ENCODE measurements at regions not wholly inside any gene's neighbourhood (a gene's known extent, or its start where the extent isn't known, plus 50 kb on each side); places are given as distances from the start of the nearest gene placed in this dataset.
A peak's percentile ranks its signal among the peaks of the same experiment; 100 is the strongest.

- Histone ChIP-seq H3K4me1 (no peaks in the 10 kb centered on the region), H3K27me3 (no peaks in the 10 kb centered on the region), H3K4me3 (no peak overlapping the region), H3K9me3 (replicated peaks) (no peaks in the 10 kb centered on the region), H3K36me3 (no peaks in the 10 kb centered on the region), H3K27ac (no peak overlapping the region)
- no peak for DNase-seq
Observed at GRCh38 chr7:142698429-142698828, 50.8 kb upstream of the PRSS1 start.

GRCh38 chr7:142697270-142697669 is 52.0 kb upstream of the PRSS1 start:
- peaks cover 4% of the 10 kb centered on the region; the same call in 1 of the 2 replicates for H3K27me3 ChIP-seq
- no peak for DNase-seq
- H3K36me3 ChIP-seq = no peaks in the 10 kb centered on the region
- H3K9me3 ChIP-seq (replicated peaks) = no peaks in the 10 kb centered on the region; the same call in 1 of the 2 replicates
- H3K4me1 ChIP-seq = no peaks in the 10 kb centered on the region
- H3K4me3 ChIP-seq = no peak overlapping the region
- no peak overlapping the region for H3K27ac ChIP-seq

DNA sequence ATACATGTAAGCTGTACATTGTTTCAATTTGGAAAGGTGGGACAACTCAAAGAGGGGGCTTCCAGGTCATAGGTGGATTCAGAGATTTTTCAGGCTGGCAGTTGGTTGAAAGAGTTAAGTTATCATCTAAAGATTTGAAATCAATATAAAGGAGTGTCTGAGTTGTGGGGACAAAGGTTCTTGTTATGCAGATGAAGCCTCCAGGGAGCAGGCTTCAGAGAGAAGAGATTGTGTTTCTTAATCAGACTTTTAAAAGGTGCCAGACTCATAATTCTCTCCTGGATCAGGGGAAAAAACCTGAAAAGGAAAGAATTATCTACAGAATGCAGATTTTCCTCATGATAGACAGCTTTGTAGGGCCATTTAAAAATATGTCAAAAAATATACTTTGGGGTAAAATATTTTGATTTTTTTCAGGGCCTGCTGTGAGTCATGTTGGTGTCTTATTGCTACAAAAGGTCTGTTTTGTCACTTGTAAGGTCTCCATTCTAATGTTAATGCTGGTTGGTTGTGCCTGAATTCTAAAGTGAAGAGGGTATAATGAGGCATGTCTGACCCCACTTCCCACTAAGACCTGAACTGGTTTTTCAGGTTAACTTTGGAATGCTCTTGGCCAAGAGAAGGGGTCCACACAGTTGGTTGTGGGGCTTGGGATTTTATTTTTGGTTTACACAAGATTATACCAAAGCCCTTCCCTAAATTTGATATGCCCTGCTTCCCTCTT is 52.7 kb upstream of the PRSS1 start:
- Histone ChIP-seq H3K9me3 (replicated peaks) (no peaks in the 10 kb centered on the region; the same call in 1 of the 2 replicates), H3K27ac (no peak overlapping the region), H3K4me3 (no peak overlapping the region), H3K4me1 (no peaks in the 10 kb centered on the region), H3K27me3 (peaks cover 4% of the 10 kb centered on the region; the same call in 1 of the 2 replicates), H3K36me3 (no peaks in the 10 kb centered on the region)
- no peak for DNase-seq

DNA sequence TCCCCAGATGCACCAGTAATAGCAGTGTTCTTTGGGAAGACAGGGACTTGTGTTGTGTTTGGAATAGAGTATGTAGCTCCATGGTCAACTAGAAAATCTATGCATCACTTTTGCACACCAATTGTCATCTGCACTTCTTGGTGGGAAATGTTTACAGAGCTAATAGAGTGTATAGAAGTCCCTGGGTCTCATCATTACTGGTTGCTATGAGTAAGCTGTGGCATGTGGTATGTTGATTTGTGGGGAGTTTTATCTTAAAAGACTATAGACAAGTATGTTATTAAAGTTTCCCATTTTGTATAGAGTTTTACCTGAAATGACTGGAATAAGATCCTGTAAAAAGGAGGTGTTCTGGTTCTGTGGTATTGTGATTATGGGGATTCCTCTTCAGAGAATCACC is 55.4 kb upstream of the PRSS1 start:
- Histone ChIP-seq H3K4me1 (no peaks in the 10 kb centered on the region), H3K36me3 (no peaks in the 10 kb centered on the region), H3K4me3 (no peak overlapping the region), H3K27ac (no peak overlapping the region), H3K9me3 (replicated peaks) (no peaks in the 10 kb centered on the region; the same call in 1 of the 2 replicates), H3K27me3 (peaks cover 10% of the 10 kb centered on the region; the same call in 1 of the 2 replicates)
- no peak for DNase-seq

DNA sequence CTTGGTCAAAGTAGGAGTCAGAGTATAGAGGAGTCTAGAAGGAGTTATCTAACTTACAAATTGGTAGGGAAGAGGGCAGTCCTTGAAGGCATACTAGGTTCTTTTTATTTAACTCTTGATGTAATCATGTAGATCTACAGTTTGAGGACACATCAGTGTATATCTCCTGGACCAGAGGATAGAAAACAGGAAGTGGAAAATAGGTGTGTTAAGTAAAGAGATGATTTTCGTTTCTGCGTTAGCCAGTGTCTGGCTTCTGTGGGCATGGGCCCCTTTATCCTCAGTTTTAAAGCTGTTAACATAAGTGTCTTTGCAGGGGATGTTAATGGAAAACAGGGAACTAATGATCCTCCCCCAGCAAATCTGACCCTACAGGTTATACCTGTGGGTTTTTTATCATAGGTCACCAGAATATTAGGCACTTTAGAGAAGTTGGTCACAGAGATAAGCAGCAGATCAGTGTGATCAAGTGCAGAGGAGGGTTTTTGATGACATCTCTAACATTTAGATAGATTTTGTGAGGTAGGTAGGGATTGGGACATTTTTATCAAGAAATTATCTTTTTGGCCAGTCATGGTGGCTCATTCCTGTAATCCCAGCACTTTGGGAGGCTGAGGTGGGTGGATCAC is 58.6 kb upstream of the PRSS1 start:
- Histone ChIP-seq H3K27ac (no peak overlapping the region), H3K27me3 (peaks cover 10% of the 10 kb centered on the region; the same call in 1 of the 2 replicates), H3K9me3 (replicated peaks) (no peaks in the 10 kb centered on the region; the same call in none of the 2 replicates), H3K4me1 (peaks cover 10% of the 10 kb centered on the region), H3K36me3 (no peaks in the 10 kb centered on the region), H3K4me3 (no peak overlapping the region)
- no peak for DNase-seq

- Histone ChIP-seq H3K4me3 (no peak overlapping the region), H3K27ac (no peak overlapping the region), H3K9me3 (replicated peaks) (no peaks in the 10 kb centered on the region; the same call in none of the 2 replicates), H3K36me3 (no peaks in the 10 kb centered on the region), H3K27me3 (peaks cover 10% of the 10 kb centered on the region; the same call in 1 of the 2 replicates), H3K4me1 (peaks cover 10% of the 10 kb centered on the region)
- DNase-seq = no peak
Observed at GRCh38 chr7:142689439-142690120, 59.7 kb upstream of the PRSS1 start.

DNA sequence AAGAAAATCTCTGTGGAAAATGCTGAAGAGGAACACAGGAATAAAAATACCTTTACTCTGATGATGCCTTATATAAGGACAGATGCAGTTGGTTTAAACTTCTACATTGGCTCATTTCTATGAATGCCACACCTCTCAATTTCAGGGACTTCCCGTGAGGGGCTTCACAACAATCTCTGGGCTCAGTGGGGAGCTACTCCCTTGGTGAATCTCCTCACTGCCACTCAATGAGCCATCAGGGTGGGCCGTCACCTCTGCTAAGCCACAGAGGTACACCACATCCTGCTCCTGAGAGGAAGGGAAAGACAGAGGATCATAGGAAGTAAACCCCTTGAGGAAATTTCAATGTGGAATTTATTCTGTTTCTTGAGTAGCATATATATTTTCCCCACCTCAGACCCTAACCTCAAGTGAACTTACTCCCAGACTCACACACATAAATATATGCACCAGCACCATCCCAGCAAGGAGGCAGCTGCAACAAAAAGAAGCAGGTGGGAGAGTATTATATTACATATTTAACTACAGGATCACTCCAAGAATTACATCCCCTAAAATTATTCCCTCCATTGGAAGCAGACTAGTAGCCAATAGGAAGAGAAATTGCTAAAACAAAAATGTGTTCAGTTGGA is 63.3 kb upstream of the PRSS1 start:
- no peaks in the 10 kb centered on the region for H3K36me3 ChIP-seq
- H3K27me3 ChIP-seq = peaks cover 5% of the 10 kb centered on the region; the same call in 1 of the 2 replicates
- peaks cover 10% of the 10 kb centered on the region for H3K4me1 ChIP-seq
- no peaks in the 10 kb centered on the region; the same call in 1 of the 2 replicates for H3K9me3 ChIP-seq (replicated peaks)
- H3K4me3 ChIP-seq = no peak overlapping the region
- peak overlapping the region; percentile 21; the same call in 1 of the 2 replicates for H3K27ac ChIP-seq
- DNase-seq = peak; percentile 32 to 68

- no peak for DNase-seq
- no peak overlapping the region for H3K27ac ChIP-seq
- H3K9me3 ChIP-seq (replicated peaks) = no peaks in the 10 kb centered on the region
- no peaks in the 10 kb centered on the region for H3K27me3 ChIP-seq
- H3K36me3 ChIP-seq = no peaks in the 10 kb centered on the region
- no peak overlapping the region for H3K4me3 ChIP-seq
- H3K4me1 ChIP-seq = peaks cover 9% of the 10 kb centered on the region
Observed at GRCh38 chr7:142681314-142682092, 67.8 kb upstream of the PRSS1 start.

GRCh38 chr7:142671506-142671905 is 77.8 kb upstream of the PRSS1 start:
- H3K4me1 ChIP-seq = no peaks in the 10 kb centered on the region
- no peaks in the 10 kb centered on the region for H3K27me3 ChIP-seq
- no peak overlapping the region for H3K27ac ChIP-seq
- no peak for DNase-seq
- H3K9me3 ChIP-seq (replicated peaks) = no peaks in the 10 kb centered on the region; the same call in 1 of the 2 replicates
- H3K4me3 ChIP-seq = no peak overlapping the region
- H3K36me3 ChIP-seq = no peaks in the 10 kb centered on the region

- H3K27ac ChIP-seq = no peak overlapping the region
- no peaks in the 10 kb centered on the region for H3K4me1 ChIP-seq
- no peak overlapping the region for H3K4me3 ChIP-seq
- no peaks in the 10 kb centered on the region for H3K27me3 ChIP-seq
- no peak for DNase-seq
- H3K36me3 ChIP-seq = no peaks in the 10 kb centered on the region
- H3K9me3 ChIP-seq (replicated peaks) = no peaks in the 10 kb centered on the region; the same call in 1 of the 2 replicates
Observed at GRCh38 chr7:142670511-142670910, 78.8 kb upstream of the PRSS1 start.

DNA sequence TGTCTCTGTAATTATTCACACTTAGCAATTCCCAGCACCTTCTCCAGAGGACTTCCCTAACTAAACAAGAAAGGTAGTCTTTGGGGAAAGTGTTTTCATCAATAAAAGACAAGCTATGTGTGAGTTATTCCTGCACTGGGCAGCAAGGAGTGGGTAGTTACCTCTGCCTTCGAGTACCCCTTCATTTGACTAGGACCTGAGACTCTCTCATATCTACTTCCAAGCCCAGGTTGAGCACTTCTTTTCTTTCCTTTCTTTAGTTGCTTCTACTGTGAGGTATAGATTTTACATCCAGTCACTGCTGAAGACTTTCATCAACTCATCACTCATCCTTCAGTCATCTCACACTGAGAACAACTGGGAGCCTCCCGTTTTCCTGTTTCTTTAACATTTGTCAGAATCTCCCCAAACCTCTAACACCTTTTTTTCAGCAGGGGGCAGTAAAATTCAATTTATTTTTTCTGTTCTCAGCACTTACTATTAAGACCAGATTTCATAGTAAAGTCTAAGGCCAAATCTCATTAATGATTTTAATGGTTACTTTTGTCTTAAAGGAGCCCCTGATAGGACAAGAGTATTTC is 80.1 kb upstream of the PRSS1 start:
- H3K27me3 ChIP-seq = no peaks in the 10 kb centered on the region

DNA sequence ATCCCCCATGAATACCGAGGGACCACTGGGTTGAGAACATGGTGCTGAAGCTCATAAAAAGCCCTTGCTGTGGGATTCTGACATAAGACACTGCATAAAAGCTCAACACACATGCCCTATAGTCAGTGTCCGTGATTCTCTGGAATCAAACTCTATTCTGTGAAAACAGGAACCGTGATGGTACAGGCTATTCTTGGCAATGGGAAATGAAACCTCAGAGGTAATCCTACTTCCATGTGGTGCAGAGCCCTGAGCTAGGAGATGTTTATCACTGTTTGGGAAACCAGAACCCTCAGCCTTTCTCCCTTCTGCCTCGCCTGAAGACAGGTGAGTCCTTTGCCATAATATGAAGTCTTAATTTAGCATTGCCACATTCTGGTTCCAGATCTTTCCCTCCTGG is 80.8 kb upstream of the PRSS1 start:
- H3K27me3 ChIP-seq = no peaks in the 10 kb centered on the region
- no peak overlapping the region for H3K27ac ChIP-seq
- DNase-seq = no peak
- no peaks in the 10 kb centered on the region; the same call in 1 of the 2 replicates for H3K9me3 ChIP-seq (replicated peaks)
- H3K36me3 ChIP-seq = no peaks in the 10 kb centered on the region
- H3K4me3 ChIP-seq = no peak overlapping the region
- H3K4me1 ChIP-seq = no peaks in the 10 kb centered on the region

More for the DNA sequence above, 80.1 kb upstream of the PRSS1 start:
- Histone ChIP-seq H3K9me3 (replicated peaks) (no peaks in the 10 kb centered on the region; the same call in 1 of the 2 replicates), H3K27ac (no peak overlapping the region), H3K36me3 (no peaks in the 10 kb centered on the region), H3K4me3 (no peak overlapping the region), H3K4me1 (no peaks in the 10 kb centered on the region)
- DNase-seq = peak in 1 of 2 experiments; percentile 49

GRCh38 chr7:142657376-142657775 is 91.9 kb upstream of the PRSS1 start:
- 0 out of 2 replicates have a peak, but pooled peaks cover 3% of the 10 kb centered on the region for H3K27me3 ChIP-seq
- H3K36me3 ChIP-seq = no peaks in the 10 kb centered on the region
- H3K9me3 ChIP-seq (replicated peaks) = no peaks in the 10 kb centered on the region
- no peak overlapping the region for H3K27ac ChIP-seq
- H3K4me1 ChIP-seq = no peaks in the 10 kb centered on the region
- H3K4me3 ChIP-seq = no peak overlapping the region
- DNase-seq = no peak

DNA sequence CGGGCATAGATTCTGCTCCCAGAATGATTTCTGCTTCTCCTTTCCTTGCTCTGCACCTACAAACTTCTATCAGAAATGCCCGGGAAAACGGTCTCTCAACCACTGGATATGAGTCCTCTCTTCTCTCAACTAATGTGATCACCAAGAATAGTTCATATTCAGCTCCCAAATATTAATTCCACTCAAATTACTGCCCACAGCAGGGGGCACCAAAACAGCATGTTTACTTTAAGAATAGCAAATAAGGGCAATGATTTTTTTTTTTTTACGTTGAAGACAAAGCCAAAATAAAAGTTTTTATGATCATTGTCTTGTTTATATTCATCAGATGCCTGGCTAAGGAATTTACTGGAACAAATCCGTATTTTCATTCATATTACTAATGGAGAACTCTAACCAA is 94.9 kb upstream of the PRSS1 start:
- Histone ChIP-seq H3K9me3 (replicated peaks) (no peaks in the 10 kb centered on the region), H3K4me3 (no peak overlapping the region), H3K4me1 (no peaks in the 10 kb centered on the region), H3K27me3 (0 out of 2 replicates have a peak, but pooled peaks cover 3% of the 10 kb centered on the region), H3K27ac (no peak overlapping the region), H3K36me3 (no peaks in the 10 kb centered on the region)
- DNase-seq = no peak

Data from SJCRH30 (cell line).